ENCODE measurements at regions not wholly inside any gene's neighbourhood (a gene's known extent, or its start where the extent isn't known, plus 50 kb on each side); places are given as distances from the start of the nearest gene placed in this dataset.
"Not testable (repeated sequence)": the region's sequence is repeated elsewhere in the genome, so short reads cannot be mapped to it uniquely, and the experiment has no call there.

GRCh38 chr2:180695586-180696401, 284.6 kb upstream of the UBE2E3 start:
- H3K36me3 ChIP-seq: no peaks in the 10 kb centered on the region
- DNase-seq (ENCODE audit: low spot score): no peak
- no peaks in the 10 kb centered on the region for H3K27me3 ChIP-seq (replicated peaks; ENCODE audit: insufficient read depth)
- TF ChIP-seq, protein P1, sequence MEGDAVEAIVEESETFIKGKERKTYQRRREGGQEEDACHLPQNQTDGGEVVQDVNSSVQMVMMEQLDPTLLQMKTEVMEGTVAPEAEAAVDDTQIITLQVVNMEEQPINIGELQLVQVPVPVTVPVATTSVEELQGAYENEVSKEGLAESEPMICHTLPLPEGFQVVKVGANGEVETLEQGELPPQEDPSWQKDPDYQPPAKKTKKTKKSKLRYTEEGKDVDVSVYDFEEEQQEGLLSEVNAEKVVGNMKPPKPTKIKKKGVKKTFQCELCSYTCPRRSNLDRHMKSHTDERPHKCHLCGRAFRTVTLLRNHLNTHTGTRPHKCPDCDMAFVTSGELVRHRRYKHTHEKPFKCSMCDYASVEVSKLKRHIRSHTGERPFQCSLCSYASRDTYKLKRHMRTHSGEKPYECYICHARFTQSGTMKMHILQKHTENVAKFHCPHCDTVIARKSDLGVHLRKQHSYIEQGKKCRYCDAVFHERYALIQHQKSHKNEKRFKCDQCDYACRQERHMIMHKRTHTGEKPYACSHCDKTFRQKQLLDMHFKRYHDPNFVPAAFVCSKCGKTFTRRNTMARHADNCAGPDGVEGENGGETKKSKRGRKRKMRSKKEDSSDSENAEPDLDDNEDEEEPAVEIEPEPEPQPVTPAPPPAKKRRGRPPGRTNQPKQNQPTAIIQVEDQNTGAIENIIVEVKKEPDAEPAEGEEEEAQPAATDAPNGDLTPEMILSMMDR (IDR thresholded peaks at IDR 0.05): no peak
- TF ChIP-seq POLR2A (IDR thresholded peaks at IDR 0.05): no peak
- no peak for TF ChIP-seq POLR2AphosphoS5 (IDR thresholded peaks at IDR 0.05)
- H3K27ac ChIP-seq: no peak overlapping the region
- no peak overlapping the region for H3K4me3 ChIP-seq
- no peaks in the 10 kb centered on the region for H3K4me1 ChIP-seq (replicated peaks)
- intact Hi-C loops (cut with DNase I): no loop called here
- no peaks in the 10 kb centered on the region for H3K9me3 ChIP-seq
- 36% methylated on average over 5 of the region's 5 CpGs for WGBS

- intact Hi-C loops (cut with DNase I): no loop called here
- H3K4me3 ChIP-seq: no peak overlapping the region
- no peaks in the 10 kb centered on the region for H3K9me3 ChIP-seq
- no peak for DNase-seq (ENCODE audit: low spot score)
- no peaks in the 10 kb centered on the region for H3K27me3 ChIP-seq (replicated peaks; ENCODE audit: insufficient read depth)
- no peak for TF ChIP-seq POLR2A (IDR thresholded peaks at IDR 0.05)
- TF ChIP-seq, protein P1 (IDR thresholded peaks at IDR 0.05): no peak
- no peak for TF ChIP-seq POLR2AphosphoS5 (IDR thresholded peaks at IDR 0.05)
- H3K27ac ChIP-seq: no peak overlapping the region
- WGBS: 53% methylated on average over 5 of the region's 5 CpGs
- H3K36me3 ChIP-seq: no peaks in the 10 kb centered on the region
- no peaks in the 10 kb centered on the region for H3K4me1 ChIP-seq (replicated peaks)
Observed at GRCh38 chr2:180694445-180695421, 285.7 kb upstream of the UBE2E3 start.

GRCh38 chr2:180692322-180692721, 288.1 kb upstream of the UBE2E3 start:
- intact Hi-C loops (cut with DNase I): no loop called here
- Histone ChIP-seq H3K4me3 (peak overlapping the region in 1 of 2 donors; percentile 7), H3K27ac (peak overlapping the region in 1 of 2 donors; percentile 25), H3K27me3 (replicated peaks; ENCODE audit: insufficient read depth) (no peaks in the 10 kb centered on the region), H3K4me1 (replicated peaks) (no peaks in the 10 kb centered on the region), H3K36me3 (no peaks in the 10 kb centered on the region), H3K9me3 (no peaks in the 10 kb centered on the region)
- WGBS: 88% methylated on average over 7 of the region's 7 CpGs
- DNase-seq (ENCODE audit: low spot score): peak; percentile 25
- no peak for TF ChIP-seq POLR2A (IDR thresholded peaks at IDR 0.05)
- peak; percentile 16 for TF ChIP-seq POLR2AphosphoS5 (IDR thresholded peaks at IDR 0.05)

- H3K4me1 ChIP-seq (replicated peaks); H3K27me3 ChIP-seq (replicated peaks; ENCODE audit: insufficient read depth); DNase-seq (ENCODE audit: low spot score); intact Hi-C loops (cut with DNase I); H3K9me3 ChIP-seq; H3K36me3 ChIP-seq: not testable (repeated sequence)
- H3K4me3 ChIP-seq: peak overlapping the region in 1 of 2 donors; percentile 7
- peak overlapping the region in 1 of 2 donors; percentile 25 for H3K27ac ChIP-seq
- 63% methylated on average over 15 of the region's 15 CpGs for WGBS
Observed at GRCh38 chr2:180691855-180692223, 288.6 kb upstream of the UBE2E3 start.

DNA sequence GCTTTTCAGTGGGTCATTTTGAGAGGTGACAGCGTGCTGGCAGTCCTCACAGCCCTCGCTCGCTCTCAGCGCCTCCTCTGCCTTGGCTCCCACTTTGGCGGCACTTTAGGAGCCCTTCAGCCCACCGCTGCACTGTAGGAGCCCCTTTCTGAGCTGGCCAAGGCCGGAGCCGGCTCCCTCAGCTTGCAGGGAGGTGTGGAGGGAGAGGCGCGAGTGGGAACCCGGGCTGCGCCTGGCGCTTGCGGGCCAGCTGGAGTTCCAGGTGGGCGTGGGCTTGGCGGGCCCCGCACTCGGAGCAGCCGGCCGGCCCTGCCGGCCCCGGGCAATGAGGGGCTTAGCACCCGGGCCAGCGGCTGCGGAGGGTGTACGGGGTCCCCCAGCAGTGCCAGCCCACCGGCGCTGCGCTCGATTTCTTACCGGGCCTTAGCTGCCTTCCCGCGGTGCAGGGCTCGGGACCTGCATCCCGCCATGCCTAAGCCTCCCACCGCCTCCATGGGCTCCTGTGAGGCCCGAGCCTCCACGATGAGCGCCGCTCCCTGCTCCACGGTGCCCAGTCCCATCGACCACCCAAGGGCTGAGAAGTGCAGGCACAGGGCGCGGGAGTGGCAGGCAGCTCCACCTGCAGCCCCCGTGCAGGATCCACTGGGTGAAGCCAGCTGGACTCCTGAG, 289.1 kb upstream of the UBE2E3 start:
- DNase-seq (ENCODE audit: low spot score); H3K4me3 ChIP-seq; intact Hi-C loops (cut with DNase I); H3K36me3 ChIP-seq; H3K9me3 ChIP-seq; H3K4me1 ChIP-seq (replicated peaks); H3K27me3 ChIP-seq (replicated peaks; ENCODE audit: insufficient read depth); H3K27ac ChIP-seq: not testable (repeated sequence)
- 96% methylated on average over 39 of the region's 45 CpGs for WGBS

GRCh38 chr2:180690611-180691010, 289.8 kb upstream of the UBE2E3 start:
- intact Hi-C loops (cut with DNase I): no loop called here
- DNase-seq (ENCODE audit: low spot score): no peak
- Histone ChIP-seq H3K27me3 (replicated peaks; ENCODE audit: insufficient read depth) (no peaks in the 10 kb centered on the region), H3K36me3 (no peaks in the 10 kb centered on the region), H3K4me1 (replicated peaks) (no peaks in the 10 kb centered on the region), H3K9me3 (no peaks in the 10 kb centered on the region), H3K4me3 (no peak overlapping the region), H3K27ac (no peak overlapping the region)
- TF ChIP-seq POLR2A (IDR thresholded peaks at IDR 0.05) (no peak), POLR2AphosphoS5 (IDR thresholded peaks at IDR 0.05) (no peak)
- TF ChIP-seq, protein P1 (IDR thresholded peaks at IDR 0.05): no peak
